SKM-1 treated with dmso at 0.1 percent for 144 hours (cell line): ENCODE measurements at regions not wholly inside any gene's neighbourhood (a gene's known extent, or its start where the extent isn't known, plus 50 kb on each side); places are given as distances from the start of the nearest gene placed in this dataset.
"Not testable (repeated sequence)": the region's sequence is repeated elsewhere in the genome, so short reads cannot be mapped to it uniquely, and the experiment has no call there.

Experiments used
- DNase-seq: peaks from one replicate; lab custom pipeline; 2025; ENCODE audit not compliant: unreplicated experiment; lab: John Stamatoyannopoulos, UW

DNA sequence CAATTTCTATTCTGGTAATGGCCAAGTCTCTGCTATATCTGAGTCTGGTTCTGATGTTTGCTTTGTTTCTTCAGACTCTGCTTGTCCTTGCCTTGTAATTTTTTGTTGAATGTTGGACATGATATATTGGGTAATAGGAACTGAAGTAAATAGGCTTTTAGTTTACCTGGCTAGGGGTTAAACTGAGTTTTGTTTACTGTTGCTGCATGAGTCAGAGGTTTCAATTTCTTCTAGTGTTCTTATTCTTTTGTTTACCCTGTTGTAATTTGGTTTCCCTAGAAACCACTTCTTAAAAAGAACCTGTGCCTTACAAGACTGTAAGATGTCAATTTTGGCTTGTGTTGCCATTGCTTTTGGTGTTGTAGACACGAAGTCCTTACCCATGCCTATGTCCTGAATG, 285.0 kb upstream of the KCNH7 start:
- no peak for DNase-seq

DNA sequence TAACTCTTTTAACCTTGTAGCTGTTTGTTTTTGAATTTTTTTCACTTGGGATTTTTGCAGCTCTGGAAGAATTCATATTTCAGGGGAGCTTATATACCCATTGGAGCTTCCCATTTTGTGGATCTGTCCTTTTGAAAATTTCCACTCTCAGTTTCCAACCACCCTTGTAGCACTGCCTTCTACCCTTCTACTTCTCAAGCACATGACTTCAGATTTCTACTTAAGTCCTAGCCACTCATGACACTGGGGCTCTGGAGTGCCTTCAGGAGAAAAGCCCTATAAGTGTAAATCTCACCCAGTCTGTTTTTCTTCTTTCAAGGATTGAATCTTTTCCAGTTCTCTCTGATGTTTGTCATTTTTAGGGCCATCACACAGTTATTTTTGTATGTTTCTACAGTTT, 283.7 kb upstream of the KCNH7 start:
- DNase-seq, result no peak

DNA sequence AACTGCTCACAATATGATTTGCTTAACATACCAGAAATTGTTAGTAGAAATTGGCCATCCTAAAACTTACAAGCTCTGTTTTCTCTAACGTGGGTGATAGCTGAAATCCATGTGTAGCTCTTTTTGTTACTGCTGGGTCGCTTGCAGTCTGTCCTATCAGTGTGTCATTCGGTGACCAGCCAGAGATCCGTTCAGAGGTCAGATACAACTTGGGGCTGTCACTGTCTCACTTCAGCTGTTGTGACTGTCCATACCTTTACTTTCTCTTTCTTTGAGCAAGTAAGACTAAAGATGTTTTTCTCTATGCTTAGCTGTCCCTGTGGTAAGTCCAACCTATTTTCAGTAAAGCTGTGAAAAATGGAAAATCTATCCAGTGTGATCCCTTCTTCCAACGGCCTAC, 282.9 kb upstream of the KCNH7 start:
- DNase-seq, result no peak

DNA sequence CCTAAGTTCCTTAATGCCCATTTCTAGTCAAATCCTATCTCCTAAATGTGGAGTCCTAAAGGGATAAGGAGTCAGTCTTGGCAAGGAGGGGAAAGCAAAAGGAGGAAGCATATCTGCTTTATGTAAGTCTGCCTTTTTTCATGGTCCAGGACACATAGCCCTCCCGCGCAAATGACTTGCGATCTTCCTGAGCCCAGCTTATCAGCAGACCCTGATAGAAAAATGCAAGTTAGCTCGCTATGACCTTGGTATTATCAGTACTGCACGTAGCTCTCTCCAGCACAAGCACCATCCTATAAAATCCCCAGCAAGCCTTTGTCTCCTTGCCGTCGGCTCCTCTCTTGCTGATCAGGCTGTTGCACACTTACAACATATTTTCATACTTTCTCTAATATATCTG, 281.4 kb upstream of the KCNH7 start:
- no peak for DNase-seq

DNA sequence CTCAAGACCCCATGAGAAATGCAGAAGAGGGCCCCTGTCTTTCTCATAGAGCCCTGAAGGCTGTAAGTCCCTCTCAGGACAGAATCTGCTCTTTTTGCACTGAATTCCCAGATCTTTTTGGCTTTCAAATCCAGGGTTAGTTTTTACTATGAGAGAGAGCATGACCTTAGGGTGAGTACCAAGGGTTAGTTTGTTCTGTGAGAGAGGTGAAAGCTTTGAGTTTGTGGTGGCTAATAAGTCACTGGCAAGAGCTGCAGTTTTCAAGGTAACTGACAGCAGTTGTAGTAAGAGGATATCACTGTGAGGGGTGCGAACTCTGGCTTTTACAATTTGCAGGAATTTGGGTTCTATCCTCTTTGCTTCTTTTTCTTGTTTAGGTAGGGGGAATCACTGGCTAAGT, 248.4 kb upstream of the KCNH7 start:
- no peak for DNase-seq

DNA sequence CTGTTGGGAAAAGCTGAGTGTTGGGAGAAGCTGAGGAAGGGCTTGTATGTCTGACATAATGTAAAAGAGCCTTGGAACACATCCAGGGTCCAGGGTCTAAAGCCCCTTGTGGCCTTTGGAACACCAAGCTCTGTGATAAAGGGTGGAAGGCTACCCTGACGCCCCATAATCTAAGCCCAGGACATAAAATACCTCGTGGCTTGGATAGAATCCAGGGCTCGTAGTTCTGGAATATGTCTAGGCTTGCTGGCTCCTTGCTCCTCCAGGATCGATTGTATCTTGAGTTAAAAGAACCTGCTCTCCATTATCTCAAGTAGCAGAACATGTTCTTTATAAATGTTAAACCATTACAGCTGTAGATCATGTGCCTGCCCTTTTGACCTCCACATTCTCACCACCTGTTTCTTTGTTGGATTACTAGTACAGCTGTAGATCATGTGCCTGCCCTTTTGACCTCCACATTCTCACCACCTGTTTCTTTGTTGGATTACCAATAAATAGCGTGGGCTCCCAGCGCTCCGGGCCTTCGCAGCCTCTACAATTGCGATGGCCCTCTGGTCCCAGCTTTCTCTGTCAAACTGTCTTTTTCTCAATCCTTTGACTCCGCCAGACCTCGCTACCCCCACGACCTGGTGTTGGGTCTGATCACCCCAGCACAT, 246.9 kb upstream of the KCNH7 start:
- not testable (repeated sequence) for DNase-seq

DNA sequence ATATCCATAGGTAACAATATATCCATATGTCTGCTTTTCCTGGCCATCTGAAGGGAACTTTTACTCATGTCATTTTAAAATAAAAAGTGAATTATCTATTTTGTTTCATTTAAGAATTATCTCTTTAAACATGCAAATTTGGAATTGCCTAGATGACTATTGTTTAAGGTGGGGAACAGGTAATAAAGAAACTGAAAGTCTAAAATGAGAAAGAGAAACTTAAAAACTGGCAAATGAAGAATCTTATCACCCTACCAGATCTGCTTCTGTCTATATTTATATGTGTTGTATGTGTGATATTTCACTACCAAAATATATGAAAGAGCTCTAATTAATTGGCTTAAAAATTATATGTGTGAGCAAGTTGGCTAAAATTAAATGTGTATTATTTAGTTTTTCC, 243.2 kb upstream of the KCNH7 start:
- no peak for DNase-seq

DNA sequence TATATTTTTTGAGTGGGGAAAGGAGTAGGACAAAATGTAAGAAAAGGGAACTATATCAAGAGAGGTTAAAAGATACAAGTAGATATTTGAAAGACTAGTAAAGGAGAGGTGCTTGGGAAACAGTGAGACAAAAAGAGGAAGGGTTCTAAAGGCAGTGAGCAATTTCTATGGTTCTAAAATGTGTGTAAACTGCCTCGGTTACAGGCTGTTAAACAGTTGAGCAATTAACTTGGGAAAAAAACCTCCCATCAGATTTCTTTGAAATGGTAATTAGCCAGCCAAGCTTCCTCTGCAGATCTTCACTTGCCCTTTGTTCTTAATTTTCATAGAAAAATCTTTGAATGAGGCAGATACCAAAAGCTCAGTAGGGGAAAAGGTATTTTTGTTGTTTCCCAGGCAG, 238.7 kb upstream of the KCNH7 start:
- DNase-seq, result peak; percentile 97

DNA sequence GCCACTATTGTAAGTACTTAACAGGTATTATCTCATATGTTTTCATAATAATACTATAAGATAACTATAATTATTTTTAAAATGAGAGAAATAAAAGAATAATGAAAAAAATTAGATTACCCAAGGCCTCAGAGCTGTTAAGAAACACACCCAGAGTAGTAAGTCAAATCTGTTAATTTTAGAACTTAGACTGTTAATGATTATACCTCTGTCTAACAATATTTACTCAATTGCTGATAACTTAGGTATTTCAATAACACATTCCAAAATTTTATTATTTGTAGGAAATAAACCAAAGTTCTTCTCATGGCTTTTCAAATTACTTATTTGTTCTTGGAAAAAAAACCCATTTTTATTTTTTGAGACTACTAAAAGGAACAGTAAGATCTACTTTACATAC, 227.5 kb upstream of the KCNH7 start:
- DNase-seq, result no peak

DNA sequence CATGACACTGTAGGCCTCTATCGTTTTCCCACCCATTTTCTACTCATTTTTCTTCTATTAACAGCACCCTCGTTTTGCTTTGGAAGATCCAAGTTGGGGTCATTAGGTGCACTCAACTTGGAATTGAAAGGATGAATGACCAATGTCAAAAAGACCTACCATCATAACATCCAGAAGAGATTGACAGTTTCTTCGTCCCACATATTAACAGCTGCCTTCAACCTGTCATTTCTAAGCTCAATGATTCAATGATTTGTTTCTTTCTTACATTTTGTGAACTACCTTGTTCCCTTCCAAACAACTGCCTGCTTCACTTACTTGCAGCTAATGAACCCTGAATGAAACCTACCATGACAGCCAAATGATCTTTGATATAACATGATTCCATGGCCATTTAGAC, 224.0 kb upstream of the KCNH7 start:
- DNase-seq, result no peak

DNA sequence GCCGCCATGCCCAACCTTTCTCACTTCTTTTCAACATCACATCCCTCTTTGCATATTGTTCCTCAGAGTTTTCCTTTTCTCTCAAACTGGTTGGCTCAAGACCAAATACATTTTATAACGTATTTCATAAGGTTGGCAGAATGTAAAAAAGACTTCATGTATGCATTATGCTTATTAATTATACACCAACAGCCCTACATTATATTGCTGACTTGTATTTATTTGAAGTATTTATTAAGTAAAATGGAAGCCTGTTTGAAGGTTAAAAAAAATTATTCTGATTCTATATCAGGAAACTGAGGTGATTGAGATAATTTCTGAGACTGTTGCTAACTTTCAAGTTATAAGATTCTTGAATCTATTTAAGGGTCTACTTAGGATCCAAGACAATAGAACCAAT, 208.0 kb upstream of the KCNH7 start:
- DNase-seq, result no peak

DNA sequence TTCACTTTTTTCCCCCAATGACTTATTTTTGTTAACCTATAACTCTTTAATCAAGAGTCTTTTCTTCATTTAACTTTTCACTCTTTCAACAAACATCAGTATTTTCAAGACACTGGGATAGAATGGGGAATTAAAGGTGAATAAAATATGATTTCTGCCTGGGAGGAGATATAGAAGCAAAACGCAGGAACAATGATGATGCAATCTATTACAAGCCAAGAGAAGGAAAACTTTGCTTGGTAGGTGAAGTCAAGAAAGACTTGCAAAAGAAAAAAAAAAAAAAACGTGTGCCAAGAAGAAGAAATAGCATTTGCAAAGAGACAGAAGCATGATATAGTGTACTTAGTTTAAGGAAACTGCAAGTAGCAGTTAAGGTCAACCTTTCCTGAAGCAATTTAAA, 207.3 kb upstream of the KCNH7 start:
- no peak for DNase-seq

DNA sequence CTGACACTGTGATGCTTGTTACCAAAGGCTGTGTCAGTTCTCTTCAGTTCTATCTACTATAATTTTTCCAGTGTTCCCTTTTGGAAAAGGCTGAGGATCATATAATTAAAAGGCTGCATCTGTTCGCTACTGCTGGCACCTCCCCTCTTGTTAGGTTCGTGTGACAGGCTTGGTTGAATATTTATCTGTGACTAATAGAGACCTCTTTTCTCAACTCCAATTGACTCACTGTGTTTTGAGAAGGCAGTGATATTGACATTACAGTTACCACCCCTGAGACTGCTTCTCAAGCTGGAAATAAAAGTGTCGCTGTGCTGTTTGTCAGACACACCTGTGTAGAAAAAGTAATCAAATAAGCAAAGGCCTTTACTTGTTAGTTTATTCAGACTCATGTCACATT, 205.5 kb upstream of the KCNH7 start:
- DNase-seq, result no peak

DNA sequence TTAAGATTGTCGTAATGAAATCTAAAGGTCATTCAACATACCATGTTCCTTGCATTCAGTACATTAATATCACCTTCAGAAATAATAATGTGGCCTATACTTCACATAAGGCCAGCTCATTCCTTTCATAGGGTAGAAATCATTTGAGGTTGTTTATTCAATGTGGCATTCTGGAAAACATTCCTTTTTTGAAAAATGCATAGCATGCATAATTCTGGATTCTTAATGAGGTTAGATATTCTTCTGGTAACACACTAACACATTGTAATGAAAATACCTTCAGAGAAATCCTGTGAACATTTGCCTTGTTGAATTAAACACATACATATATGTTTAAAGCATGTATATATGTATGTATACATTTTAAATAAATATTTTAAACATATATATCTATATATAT, 204.6 kb upstream of the KCNH7 start:
- no peak for DNase-seq

DNA sequence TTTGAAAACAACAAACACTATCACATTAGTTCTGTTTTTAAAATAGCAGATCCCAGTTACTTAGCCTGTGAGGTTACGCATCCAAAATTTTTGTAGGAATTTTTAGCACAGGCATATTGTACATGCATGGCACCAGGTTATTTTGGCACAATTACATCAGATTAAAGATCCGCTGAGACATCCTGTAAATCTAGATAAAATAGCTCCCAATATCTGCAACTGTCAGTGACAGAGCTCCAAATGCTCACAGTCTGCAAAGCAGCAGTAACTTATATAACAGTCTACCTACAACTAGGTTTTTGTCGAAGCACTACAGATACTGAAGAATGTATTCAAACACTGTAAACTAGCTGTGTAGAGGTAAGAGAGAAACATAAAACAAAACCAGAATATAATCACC, 200.7 kb upstream of the KCNH7 start:
- DNase-seq, result no peak

DNA sequence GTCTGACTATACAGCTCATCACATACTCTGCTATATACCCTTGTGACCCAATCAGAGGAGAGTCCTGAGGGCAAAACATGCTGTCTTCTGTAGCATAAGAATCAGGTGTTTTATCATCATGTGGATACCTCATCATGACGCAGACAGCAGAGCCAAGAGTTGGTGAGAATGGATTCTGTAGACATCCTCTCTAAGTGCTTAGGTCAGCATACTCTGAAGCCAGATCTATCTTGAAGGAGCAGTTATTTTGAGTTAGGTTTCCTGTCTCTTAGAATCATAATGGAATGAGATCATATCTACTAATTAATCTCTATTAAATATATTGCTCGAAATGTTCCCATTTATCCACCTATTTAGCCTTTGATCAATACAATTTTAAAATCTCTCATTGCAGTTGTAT, 190.2 kb upstream of the KCNH7 start:
- DNase-seq, result no peak

DNA sequence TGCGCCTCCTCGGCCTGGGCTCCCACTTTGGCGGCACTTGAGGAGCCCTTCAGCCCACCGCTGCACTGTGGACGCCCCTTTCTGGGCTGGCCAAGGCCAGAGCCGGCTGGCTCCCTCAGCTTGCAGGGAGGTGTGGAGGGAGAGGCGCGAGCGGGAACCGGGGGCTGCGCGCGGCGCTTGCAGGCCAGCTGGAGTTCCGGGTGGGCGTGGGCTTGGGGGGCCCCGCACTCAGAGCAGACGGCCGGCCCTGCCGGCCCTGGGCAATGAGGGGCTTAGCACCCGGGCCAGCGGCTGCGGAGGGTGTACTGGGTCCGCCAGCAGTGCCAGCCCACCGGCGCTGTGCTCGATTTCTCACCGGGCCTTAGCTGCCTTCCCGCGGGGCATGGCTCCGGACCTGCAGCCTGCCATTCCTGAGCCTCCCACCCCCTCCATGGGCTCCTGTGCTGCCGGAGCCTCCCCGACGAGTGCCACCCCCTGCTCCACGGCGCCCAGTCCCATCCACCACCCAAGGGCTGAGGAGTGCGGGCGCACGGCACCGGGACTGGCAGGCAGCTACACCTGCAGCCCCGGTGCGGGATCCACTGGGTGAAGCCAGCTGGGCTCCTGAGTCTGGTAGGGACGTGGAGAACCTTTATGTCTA, 187.7 kb upstream of the KCNH7 start:
- not testable (repeated sequence) for DNase-seq

DNA sequence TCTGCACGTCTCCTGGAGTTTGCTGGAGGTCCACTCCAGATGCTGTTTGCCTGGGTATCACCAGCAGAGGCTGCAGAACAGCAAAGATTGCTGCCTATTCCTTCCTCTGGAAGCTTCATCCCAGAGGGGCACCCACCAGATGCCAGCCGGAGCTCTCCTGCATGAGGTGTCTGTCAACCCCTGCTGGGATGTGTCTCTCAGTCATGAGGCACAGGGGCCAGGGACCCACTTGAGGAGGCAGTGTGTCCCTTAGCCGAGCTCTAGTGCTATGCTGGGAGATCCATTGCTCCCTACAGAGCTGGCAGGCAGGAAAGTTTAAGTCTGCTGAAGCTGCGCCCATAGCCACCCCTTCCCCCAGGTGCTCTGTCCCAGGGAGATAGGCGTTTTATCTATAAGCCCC, 178.3 kb upstream of the KCNH7 start:
- not testable (repeated sequence) for DNase-seq

DNA sequence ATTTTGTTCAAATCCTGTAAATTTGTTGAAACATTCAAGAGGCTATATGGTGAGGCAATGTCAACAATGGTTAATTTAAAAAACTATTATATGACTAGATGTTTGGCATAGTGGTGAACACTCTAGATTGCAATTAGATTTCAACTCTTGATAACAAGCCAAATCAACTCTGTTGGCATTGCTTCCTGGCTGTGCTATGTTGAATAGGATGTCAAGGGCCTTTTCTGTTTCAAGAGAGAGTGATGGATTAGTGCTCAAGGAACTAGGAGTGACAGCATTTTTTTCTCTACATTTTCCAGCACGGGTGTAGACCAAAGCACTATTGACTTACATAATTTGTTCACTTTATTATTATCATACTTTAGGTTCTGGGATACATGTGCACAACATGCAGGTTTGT, 172.4 kb upstream of the KCNH7 start:
- no peak for DNase-seq

DNA sequence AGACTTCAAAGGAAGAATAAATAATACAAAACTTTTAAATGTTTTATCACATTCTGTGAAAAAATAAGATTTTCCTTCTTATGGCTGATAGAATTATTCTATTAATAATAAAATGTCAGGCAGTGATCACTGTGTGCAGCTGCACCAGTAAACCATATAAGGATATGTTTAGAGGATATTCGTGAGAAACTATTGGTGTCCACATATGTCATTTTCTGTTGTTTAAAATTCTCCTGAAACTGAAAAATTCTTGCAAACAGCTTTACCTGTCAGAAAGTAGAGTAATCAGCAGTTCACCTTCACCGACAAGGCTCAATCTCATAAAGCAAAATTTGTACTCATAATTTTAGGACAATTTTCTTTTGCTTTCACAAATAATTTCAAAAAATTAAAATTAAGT, 170.1 kb upstream of the KCNH7 start:
- no peak for DNase-seq

DNA sequence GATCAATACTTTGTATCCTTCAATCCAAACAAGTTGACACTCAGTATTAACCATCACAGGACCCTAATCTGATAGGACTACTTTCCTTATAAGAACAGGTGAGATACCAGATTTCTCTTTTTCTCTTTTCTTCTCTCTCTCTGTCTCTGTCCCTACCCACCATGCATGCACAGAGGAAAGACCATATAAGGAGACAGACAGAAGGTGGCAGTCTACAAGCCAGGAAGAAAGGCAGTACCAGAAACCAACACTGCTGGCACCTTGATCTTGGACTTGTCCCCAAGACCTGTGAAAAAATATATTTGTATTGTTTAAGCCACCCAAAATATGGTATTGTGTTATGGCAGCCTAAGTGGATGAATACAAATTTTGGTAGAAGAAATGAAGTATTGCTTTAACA, 156.2 kb upstream of the KCNH7 start:
- DNase-seq, result no peak

DNA sequence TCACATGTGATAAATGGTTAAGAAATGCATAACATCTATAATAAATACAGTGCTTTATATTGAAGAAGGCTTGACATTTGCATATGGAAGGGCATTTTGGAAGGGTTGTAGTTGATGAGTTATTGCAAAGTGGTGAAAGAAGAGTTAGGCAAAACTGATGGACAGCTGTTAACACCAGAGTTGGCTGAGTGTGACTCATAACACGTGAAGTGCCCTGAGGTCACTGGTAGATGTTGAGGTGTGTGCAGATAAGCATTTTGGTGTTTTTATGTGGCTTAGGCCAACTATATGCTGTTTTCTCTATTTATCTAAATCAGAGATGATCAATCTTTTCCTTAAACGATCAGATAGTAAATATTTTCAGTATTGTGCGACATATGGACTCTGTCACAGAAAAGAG, 154.3 kb upstream of the KCNH7 start:
- no peak for DNase-seq

DNA sequence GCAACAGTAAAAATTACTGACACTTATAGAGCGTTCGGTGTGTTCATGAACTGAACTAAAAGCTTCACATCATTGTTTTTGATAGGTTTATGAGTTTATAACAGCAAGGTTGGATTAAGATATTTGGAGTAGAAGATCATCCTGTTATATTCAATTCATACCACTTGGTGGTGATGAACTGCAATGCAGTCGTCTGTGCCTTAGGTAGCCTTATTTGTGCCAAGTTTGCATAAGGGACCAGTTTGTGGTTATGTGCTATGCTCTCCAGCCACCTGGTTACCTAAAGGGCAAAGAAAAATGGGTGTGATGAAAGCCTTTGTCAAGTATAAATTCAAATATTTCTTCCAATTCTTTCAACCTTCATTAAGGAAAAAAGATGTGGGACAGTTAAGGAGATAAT, 150.9 kb upstream of the KCNH7 start:
- DNase-seq, result no peak
